ENCODE measurements at regions not wholly inside any gene's neighbourhood (a gene's known extent, or its start where the extent isn't known, plus 50 kb on each side); places are given as distances from the start of the nearest gene placed in this dataset.
A peak's percentile ranks its signal among the peaks of the same experiment; 100 is the strongest.
"Not testable (repeated sequence)": the region's sequence is repeated elsewhere in the genome, so short reads cannot be mapped to it uniquely, and the experiment has no call there.

DNA sequence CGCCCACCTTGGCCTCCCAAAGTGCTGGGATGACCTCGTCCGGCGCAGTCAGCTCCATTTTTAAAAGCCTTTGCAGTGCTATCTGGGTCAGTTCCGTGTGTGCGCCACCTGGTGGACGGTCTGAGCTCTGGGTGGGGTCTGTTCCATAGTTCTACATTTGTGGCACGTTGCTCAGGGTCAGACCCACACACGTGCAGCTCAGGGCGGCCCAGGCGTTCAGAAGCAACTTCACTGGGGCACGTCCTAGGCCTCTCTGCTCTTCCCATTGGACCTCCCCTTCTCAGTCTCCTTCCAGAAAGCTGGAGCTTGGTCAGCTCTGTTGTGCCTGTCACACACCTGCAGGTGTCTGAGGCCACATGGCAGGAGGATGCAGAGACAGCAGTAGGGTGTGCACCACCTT is 137.9 kb downstream of the DNAJB6 start:
- peaks cover 29% of the 10 kb centered on the region for H3K4me1 ChIP-seq (ENCODE audit: control insufficient read depth, insufficient read depth, low read length, poor library complexity, severe bottlenecking)
- no peak overlapping the region for H3K4me3 ChIP-seq (ENCODE audit: insufficient read depth, low read depth, low read length, poor library complexity, severe bottlenecking)
- DNase-seq = no peak
- H3K27ac ChIP-seq (ENCODE audit: insufficient read depth, low read length, poor library complexity, severe bottlenecking) = no peak overlapping the region
- peaks cover 14% of the 10 kb centered on the region for H3K9me3 ChIP-seq (ENCODE audit: control insufficient read depth, low read length)
- H3K36me3 ChIP-seq (ENCODE audit: control insufficient read depth, insufficient read depth, low read length) = no peaks in the 10 kb centered on the region
- no peaks in the 10 kb centered on the region for H3K27me3 ChIP-seq (replicated peaks; ENCODE audit: control insufficient read depth, insufficient read depth, low read length, poor library complexity, severe bottlenecking)

DNA sequence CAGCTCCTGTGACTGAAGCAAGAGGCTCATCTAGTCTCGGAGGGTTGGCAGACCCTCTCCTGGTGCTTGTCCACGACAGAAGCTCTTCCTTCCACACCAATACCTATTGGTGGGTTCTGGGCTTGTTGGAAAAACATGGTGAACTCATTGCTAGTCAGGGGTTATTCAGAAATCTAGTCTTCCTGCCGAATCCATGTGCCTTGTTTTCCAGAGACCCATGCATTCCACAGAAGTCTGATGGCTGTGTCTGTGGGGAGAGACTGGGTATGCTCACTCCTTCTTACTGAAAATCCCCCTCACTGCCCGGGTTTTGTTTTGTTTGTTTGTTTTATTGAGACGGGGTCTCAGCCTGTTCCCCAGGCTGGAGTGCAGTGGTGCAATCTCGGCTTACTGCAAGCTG is 138.3 kb downstream of the DNAJB6 start:
- Histone ChIP-seq H3K27me3 (replicated peaks; ENCODE audit: control insufficient read depth, insufficient read depth, low read length, poor library complexity, severe bottlenecking) (no peaks in the 10 kb centered on the region), H3K4me3 (ENCODE audit: insufficient read depth, low read depth, low read length, poor library complexity, severe bottlenecking) (no peak overlapping the region), H3K36me3 (ENCODE audit: control insufficient read depth, insufficient read depth, low read length) (no peaks in the 10 kb centered on the region), H3K27ac (ENCODE audit: insufficient read depth, low read length, poor library complexity, severe bottlenecking) (no peak overlapping the region), H3K9me3 (ENCODE audit: control insufficient read depth, low read length) (peaks cover 14% of the 10 kb centered on the region), H3K4me1 (ENCODE audit: control insufficient read depth, insufficient read depth, low read length, poor library complexity, severe bottlenecking) (peaks cover 29% of the 10 kb centered on the region)
- no peak for DNase-seq

DNA sequence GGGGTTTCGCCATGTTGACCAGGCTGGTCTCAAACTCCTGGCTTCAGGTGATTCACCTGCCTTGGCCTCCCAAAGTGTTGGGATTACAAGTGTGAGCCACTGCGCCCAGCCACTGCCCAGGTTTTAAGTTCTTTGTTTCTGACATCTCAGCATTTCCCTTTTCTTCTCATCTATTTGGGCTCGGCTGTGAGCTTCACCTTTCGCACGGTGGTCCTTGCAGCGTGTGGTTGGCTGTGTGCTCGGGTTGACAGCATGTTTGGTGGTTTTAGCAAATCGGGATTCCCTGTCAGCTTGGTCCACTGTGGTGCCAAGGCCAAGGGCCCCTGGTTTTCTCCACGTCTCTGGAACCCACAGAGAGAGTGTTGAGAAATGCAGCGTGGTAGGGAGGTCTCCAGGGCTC is 138.8 kb downstream of the DNAJB6 start:
- no peak overlapping the region for H3K4me3 ChIP-seq (ENCODE audit: insufficient read depth, low read depth, low read length, poor library complexity, severe bottlenecking)
- H3K4me1 ChIP-seq (ENCODE audit: control insufficient read depth, insufficient read depth, low read length, poor library complexity, severe bottlenecking) = peaks cover 28% of the 10 kb centered on the region
- no peak overlapping the region for H3K27ac ChIP-seq (ENCODE audit: insufficient read depth, low read length, poor library complexity, severe bottlenecking)
- H3K36me3 ChIP-seq (ENCODE audit: control insufficient read depth, insufficient read depth, low read length) = no peaks in the 10 kb centered on the region
- no peak for DNase-seq
- no peaks in the 10 kb centered on the region for H3K27me3 ChIP-seq (replicated peaks; ENCODE audit: control insufficient read depth, insufficient read depth, low read length, poor library complexity, severe bottlenecking)
- peaks cover 14% of the 10 kb centered on the region for H3K9me3 ChIP-seq (ENCODE audit: control insufficient read depth, low read length)

DNA sequence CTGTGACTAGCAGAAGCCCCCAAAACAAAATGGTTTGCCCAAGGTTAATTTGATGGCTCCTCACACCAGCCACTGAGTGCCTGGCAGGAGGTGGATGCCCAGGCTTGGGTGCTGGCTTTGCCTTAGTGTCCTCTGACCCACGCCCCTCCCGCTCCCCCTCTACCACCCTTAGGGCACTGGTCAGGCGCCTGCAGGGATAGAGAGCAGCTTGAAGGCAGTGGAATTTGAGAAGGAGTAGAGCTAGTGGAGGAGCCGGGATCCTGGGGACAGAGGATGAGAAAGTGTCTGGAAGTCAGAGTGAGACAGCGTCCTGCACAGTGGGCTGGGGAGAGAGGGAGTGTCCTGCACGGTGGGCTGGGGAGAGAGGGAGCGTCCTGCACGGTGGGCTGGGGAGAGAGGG is 139.4 kb downstream of the DNAJB6 start:
- Histone ChIP-seq H3K4me3 (ENCODE audit: insufficient read depth, low read depth, low read length, poor library complexity, severe bottlenecking) (no peak overlapping the region), H3K27ac (ENCODE audit: insufficient read depth, low read length, poor library complexity, severe bottlenecking) (no peak overlapping the region), H3K9me3 (ENCODE audit: control insufficient read depth, low read length) (peaks cover 14% of the 10 kb centered on the region), H3K36me3 (ENCODE audit: control insufficient read depth, insufficient read depth, low read length) (no peaks in the 10 kb centered on the region), H3K27me3 (replicated peaks; ENCODE audit: control insufficient read depth, insufficient read depth, low read length, poor library complexity, severe bottlenecking) (no peaks in the 10 kb centered on the region), H3K4me1 (ENCODE audit: control insufficient read depth, insufficient read depth, low read length, poor library complexity, severe bottlenecking) (peaks cover 22% of the 10 kb centered on the region)
- no peak for DNase-seq

DNA sequence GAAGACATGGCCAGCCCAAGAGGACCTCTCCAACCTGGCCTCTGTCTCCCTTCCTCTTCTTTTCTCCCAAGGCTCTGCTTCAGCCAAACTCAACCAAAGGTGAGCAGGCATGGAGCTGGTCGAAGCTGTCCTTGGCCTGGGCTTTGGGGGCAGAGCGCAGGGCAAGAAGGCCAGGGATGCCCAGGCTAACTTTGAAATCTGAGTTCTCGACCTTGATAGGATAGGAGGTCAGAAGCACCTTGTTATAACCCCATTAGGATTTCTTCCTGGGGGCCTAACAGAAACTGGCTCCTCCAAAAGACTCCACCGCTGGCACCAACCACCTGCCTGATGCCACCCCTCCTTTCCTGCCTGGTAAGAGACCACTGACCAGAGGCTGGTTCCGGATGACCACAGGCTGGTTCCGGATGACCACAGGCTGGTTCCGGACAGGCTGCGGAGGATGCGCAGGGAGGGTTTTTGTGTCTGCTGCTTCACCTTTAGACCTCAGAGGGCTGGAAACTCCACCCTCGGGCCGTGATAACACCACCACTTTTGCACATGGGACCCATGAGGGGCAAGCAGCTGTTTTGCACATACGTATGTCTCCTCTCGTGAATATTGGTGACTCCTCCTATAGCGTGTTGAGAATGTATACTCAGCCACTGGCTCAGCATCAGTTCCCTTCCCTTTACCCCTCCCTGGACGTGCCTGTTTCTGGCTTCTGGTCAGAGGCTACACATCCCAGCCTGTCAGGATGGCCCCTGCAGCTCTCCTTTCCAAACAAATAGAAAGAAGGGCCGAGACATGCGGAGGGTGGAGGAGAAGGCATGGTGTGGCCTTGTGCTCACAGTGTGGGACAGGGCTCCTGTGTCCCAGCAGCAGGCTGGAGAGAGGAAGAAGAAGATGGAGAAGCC is 140.1 kb downstream of the DNAJB6 start:
- Histone ChIP-seq H3K27ac (ENCODE audit: insufficient read depth, low read length, poor library complexity, severe bottlenecking) (no peak overlapping the region), H3K27me3 (replicated peaks; ENCODE audit: control insufficient read depth, insufficient read depth, low read length, poor library complexity, severe bottlenecking) (no peaks in the 10 kb centered on the region), H3K9me3 (ENCODE audit: control insufficient read depth, low read length) (peaks cover 14% of the 10 kb centered on the region), H3K4me1 (ENCODE audit: control insufficient read depth, insufficient read depth, low read length, poor library complexity, severe bottlenecking) (peaks cover 17% of the 10 kb centered on the region), H3K36me3 (ENCODE audit: control insufficient read depth, insufficient read depth, low read length) (no peaks in the 10 kb centered on the region), H3K4me3 (ENCODE audit: insufficient read depth, low read depth, low read length, poor library complexity, severe bottlenecking) (no peak overlapping the region)
- DNase-seq = no peak

DNA sequence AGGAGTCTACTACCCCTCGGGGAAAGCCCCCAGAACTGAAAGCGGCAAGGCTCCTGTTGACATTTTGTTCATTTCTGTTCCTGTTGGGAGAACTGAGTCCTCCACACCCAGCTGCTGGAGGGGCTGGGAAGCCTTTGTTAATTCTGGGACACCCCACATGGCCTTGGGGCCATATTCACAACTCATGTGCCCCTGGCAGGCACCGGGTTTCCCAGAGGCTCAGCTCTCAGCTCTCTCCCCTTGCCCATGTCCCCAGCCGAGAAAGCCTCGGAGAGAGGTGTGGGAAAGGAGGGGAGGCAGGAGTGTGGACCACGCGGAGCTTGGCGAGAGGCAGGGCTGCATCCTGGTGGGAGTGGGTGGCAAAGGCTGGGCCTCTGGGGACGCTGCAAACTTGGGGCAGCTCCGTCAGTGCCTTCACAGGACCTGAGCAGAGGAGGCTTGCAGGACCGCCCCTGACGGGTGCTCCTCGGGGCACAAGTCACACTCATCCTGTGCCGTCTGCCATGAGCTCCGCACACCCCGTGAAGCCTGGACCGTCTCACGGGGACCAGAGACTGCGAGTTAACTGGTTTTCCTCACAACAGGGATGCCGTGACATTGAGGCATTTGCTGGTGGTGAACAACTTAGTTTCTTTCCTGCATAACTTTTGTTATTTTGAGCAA is 140.9 kb downstream of the DNAJB6 start:
- Histone ChIP-seq H3K27me3 (replicated peaks; ENCODE audit: control insufficient read depth, insufficient read depth, low read length, poor library complexity, severe bottlenecking) (no peaks in the 10 kb centered on the region), H3K36me3 (ENCODE audit: control insufficient read depth, insufficient read depth, low read length) (no peaks in the 10 kb centered on the region), H3K4me1 (ENCODE audit: control insufficient read depth, insufficient read depth, low read length, poor library complexity, severe bottlenecking) (peaks cover 9% of the 10 kb centered on the region), H3K27ac (ENCODE audit: insufficient read depth, low read length, poor library complexity, severe bottlenecking) (no peak overlapping the region), H3K9me3 (ENCODE audit: control insufficient read depth, low read length) (peaks cover 11% of the 10 kb centered on the region), H3K4me3 (ENCODE audit: insufficient read depth, low read depth, low read length, poor library complexity, severe bottlenecking) (peak overlapping the region; percentile 48)
- no peak for DNase-seq

DNA sequence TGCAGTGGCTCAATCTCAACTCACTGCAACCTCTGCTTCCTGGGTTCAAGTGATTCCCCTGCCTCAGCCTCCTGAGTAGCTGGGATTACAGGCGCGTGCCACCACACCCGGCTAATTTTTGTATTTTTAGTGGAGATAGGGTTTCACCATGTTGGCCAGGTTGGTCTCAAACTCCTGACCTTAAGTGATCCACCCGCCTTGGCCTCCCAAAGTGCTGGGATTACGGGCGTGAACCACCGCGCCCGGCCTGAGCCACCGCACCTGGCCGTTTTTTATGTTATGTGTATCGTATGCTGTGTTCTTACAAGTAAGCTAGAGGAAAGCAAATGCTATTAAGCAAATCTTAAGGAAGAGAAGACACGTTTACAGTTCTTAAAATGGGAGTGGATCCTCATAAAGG is 141.8 kb downstream of the DNAJB6 start:
- H3K36me3 ChIP-seq (ENCODE audit: control insufficient read depth, insufficient read depth, low read length); H3K9me3 ChIP-seq (ENCODE audit: control insufficient read depth, low read length); H3K4me3 ChIP-seq (ENCODE audit: insufficient read depth, low read depth, low read length, poor library complexity, severe bottlenecking); H3K4me1 ChIP-seq (ENCODE audit: control insufficient read depth, insufficient read depth, low read length, poor library complexity, severe bottlenecking); H3K27me3 ChIP-seq (replicated peaks; ENCODE audit: control insufficient read depth, insufficient read depth, low read length, poor library complexity, severe bottlenecking); H3K27ac ChIP-seq (ENCODE audit: insufficient read depth, low read length, poor library complexity, severe bottlenecking); DNase-seq: not testable (repeated sequence)

DNA sequence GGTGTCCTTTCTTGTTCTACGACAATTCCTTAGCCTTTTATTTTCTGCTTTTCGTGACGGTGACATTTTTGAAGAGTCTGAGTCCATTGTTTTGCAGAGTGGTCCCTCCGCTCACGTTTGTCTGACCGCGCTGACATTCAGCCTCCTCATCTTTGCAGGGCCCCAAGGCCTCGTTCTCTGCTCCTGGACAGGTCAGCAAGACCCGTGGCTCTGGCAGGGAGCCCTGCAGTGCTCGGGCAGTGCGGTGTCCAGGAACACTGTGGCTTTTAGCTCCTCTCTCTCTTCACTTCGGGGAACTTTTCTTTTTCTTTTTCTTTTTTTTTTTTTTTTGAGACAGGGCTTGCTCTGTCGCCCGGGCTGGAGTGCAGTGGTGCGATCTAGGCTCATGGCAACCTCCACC is 142.5 kb downstream of the DNAJB6 start:
- Histone ChIP-seq H3K36me3 (ENCODE audit: control insufficient read depth, insufficient read depth, low read length) (no peaks in the 10 kb centered on the region), H3K9me3 (ENCODE audit: control insufficient read depth, low read length) (no peaks in the 10 kb centered on the region), H3K4me3 (ENCODE audit: insufficient read depth, low read depth, low read length, poor library complexity, severe bottlenecking) (no peak overlapping the region), H3K27ac (ENCODE audit: insufficient read depth, low read length, poor library complexity, severe bottlenecking) (no peak overlapping the region), H3K27me3 (replicated peaks; ENCODE audit: control insufficient read depth, insufficient read depth, low read length, poor library complexity, severe bottlenecking) (no peaks in the 10 kb centered on the region), H3K4me1 (ENCODE audit: control insufficient read depth, insufficient read depth, low read length, poor library complexity, severe bottlenecking) (peaks cover 7% of the 10 kb centered on the region)
- no peak for DNase-seq

DNA sequence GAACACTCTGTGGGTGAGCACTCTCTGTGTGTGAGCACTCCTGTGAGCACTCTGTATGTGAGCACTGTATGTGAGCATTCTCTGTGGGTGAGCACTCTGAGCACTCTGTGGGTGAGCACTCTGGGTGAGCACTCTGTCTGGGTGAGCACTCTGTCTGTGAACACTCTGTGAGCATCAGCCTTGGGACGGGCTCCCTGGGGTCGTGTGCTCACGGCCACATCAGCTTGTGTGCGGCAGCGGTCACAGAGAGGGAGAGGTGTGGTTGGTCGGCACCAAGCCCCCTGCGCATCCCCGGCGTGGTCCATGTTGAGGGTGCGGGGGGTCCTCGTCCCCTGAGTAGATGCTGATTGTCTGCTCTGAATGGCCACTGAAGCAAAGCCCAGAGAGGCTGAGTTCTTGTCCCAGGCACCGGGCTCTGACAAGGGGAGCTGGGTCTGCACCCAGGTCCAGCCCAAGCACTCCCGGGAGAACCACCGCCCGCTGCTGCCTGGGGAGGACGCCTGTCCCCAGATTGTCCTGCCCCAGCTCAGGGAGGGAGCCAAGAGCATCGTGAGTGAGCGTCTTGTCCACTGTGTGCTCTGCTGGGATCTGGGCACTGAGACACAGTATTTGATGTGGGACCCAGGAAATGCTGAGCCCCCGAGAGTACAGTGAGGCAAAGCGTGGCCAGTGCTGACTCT is 143.7 kb downstream of the DNAJB6 start:
- H3K4me1 ChIP-seq (ENCODE audit: control insufficient read depth, insufficient read depth, low read length, poor library complexity, severe bottlenecking) = peaks cover 12% of the 10 kb centered on the region
- no peak overlapping the region for H3K4me3 ChIP-seq (ENCODE audit: insufficient read depth, low read depth, low read length, poor library complexity, severe bottlenecking)
- no peaks in the 10 kb centered on the region for H3K27me3 ChIP-seq (replicated peaks; ENCODE audit: control insufficient read depth, insufficient read depth, low read length, poor library complexity, severe bottlenecking)
- no peak overlapping the region for H3K27ac ChIP-seq (ENCODE audit: insufficient read depth, low read length, poor library complexity, severe bottlenecking)
- DNase-seq = no peak
- H3K36me3 ChIP-seq (ENCODE audit: control insufficient read depth, insufficient read depth, low read length) = no peaks in the 10 kb centered on the region
- H3K9me3 ChIP-seq (ENCODE audit: control insufficient read depth, low read length) = no peaks in the 10 kb centered on the region

DNA sequence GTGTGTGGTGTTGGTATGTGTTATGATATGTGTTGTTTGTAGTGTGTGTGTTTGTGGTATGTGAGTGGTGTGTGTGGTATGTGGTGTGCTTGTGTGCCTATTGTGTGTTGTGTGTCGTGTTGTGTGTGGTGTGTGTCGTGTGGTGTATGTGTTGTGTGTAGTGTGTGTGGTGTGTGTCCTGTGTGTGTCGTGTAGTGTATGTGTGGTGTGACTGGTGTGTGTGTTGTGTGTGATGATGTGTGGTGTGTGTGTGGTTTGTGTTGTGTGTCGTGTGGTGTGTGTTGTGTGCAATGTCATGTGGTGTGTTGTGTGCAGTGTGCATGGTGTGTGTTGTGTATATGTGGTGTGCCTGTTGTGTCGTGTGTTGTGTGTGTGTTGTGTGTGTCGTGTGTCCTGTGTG is 144.6 kb downstream of the DNAJB6 start:
- Histone ChIP-seq H3K4me1 (ENCODE audit: control insufficient read depth, insufficient read depth, low read length, poor library complexity, severe bottlenecking) (peaks cover 14% of the 10 kb centered on the region), H3K4me3 (ENCODE audit: insufficient read depth, low read depth, low read length, poor library complexity, severe bottlenecking) (no peak overlapping the region), H3K27ac (ENCODE audit: insufficient read depth, low read length, poor library complexity, severe bottlenecking) (no peak overlapping the region), H3K9me3 (ENCODE audit: control insufficient read depth, low read length) (no peaks in the 10 kb centered on the region), H3K27me3 (replicated peaks; ENCODE audit: control insufficient read depth, insufficient read depth, low read length, poor library complexity, severe bottlenecking) (no peaks in the 10 kb centered on the region), H3K36me3 (ENCODE audit: control insufficient read depth, insufficient read depth, low read length) (no peaks in the 10 kb centered on the region)
- no peak for DNase-seq

Data from effector memory CD4-positive, alpha-beta T cell (primary cell).